SH-SY5Y (cell line): ENCODE measurements at regions not wholly inside any gene's neighbourhood (a gene's known extent, or its start where the extent isn't known, plus 50 kb on each side); places are given as distances from the start of the nearest gene placed in this dataset.

Experiments
- GATA2 ChIP-seq: IDR thresholded peaks from 2 replicates; pipeline ENCODE4 v1.6.1; 2011; ENCODE audit warnings: mild to moderate bottlenecking, low read depth, low read length
- GATA3 ChIP-seq: IDR thresholded peaks from 2 replicates; pipeline ENCODE4 v1.6.1; 2011; ENCODE audit warnings: low read depth, mild to moderate bottlenecking, low read length, moderate library complexity

- TF ChIP-seq GATA3 (no peak), GATA2 (no peak)
Observed at GRCh38 chr13:53152057-53152421, 123.4 kb downstream of the OLFM4 start.
